ENCODE measurements at regions not wholly inside any gene's neighbourhood (a gene's known extent, or its start where the extent isn't known, plus 50 kb on each side); places are given as distances from the start of the nearest gene placed in this dataset.

GRCh38 chr10:104579136-104579535 lies 62.0 kb upstream of the SORCS3 start:
- TF ChIP-seq CTCF (IDR thresholded peaks at IDR 0.05) (no peak), POLR2A (IDR thresholded peaks at IDR 0.05) (no peak)
